HG03575 (cell line): ENCODE measurements at regions not wholly inside any gene's neighbourhood (a gene's known extent, or its start where the extent isn't known, plus 50 kb on each side); places are given as distances from the start of the nearest gene placed in this dataset.

Source experiments
- ATAC-seq: cut with Tn5 transposase; IDR thresholded peaks from one replicate; pipeline ENCODE4 v1.9.1; 2021; ENCODE audit not compliant: unreplicated experiment, insufficient number of reproducible peaks, low FRiP score; ENCODE audit errors: extremely low read depth

DNA sequence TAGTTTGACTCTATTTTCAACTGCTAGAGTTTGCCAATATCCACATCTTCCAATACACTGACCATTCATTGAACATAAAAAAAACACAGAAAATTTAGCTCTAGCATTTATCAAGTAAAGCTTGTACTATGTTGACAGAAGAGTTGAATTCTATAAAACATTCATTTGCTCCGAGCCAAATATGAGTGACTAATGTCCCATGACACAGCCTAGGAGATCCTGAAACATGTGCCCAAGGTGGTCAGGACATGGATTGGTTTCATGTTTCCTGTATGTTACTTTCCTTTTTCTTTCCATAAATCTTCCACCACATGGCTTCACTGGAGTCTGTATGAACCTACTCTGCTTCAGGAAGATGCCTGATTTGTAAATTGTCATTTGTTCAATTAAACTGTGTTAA lies 122.4 kb upstream of the PRDM9 start:
- ATAC-seq: no peak

DNA sequence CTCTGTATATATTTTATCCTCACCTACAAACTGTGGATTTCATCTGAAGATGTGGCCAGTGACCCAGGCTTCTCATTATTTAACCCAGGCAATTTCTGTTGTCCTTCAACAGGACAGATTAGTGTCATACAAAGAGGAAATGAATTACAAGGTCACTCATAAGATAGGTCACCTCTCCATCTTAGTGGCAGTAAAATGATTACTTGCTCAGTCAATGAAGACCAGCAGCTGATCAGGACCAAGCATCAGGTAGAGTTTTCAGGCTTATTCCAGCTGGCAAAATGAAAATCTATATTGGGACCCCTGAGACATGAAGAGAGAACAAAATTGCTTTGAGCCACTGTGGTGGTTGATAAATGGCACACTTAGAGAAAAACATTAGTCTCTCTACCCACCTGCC lies 135.2 kb upstream of the PRDM9 start:
- ATAC-seq: no peak

DNA sequence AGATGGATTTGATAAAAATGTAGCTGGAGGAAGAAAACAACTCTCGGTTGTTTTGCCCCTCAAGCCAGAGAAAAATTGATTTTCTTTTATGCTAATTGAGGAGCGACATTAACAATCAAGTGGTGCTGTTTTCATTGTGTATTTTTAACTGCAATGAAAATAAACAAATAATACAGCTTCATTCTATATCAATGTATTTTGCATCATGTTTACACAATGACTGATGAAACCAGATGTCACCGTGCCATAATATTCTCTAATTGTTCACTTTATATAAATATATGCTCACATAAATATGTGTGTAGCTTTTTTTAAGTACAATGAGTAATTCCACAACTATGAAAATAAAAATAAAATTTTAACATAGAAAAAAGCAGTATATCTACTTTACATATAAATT lies 139.0 kb upstream of the PRDM9 start:
- ATAC-seq: no peak

DNA sequence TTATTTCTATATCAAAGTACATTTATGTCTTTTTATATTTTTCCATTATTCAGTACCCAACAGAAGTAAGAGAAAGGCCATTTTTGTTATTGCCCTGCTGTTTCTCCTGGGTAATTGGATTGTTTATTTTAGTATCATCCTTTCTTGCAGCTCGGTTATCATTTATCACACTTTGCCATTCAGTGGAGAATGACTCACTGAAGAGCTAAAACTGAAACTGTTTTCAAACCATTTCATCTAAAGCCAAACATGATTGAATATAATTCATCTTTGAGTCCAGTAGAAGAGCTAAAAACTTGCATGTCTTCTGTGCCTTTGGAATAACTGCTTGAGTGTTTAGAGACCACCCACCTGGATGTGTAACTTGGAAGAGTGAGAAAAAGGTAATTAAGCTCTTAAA lies 139.5 kb upstream of the PRDM9 start:
- ATAC-seq: no peak

DNA sequence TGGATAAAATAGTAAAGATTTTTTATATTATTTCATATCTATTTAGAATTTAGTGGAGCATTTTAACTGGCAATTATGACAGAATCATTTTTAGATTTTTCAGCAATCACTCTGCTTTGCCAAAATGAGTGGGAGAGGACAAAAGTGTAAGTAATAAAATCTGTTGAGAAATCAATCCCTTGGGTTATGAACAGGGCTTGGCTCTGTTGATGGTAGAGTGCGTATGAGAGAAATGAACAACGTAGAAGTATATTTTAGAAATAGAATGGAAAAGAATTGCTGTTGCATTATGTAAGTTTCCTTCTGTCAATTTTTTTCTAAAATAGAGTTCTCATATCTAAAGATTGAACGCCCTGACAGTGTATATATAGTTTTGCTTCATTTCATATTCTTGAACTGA lies 154.1 kb upstream of the PRDM9 start:
- ATAC-seq: no peak

DNA sequence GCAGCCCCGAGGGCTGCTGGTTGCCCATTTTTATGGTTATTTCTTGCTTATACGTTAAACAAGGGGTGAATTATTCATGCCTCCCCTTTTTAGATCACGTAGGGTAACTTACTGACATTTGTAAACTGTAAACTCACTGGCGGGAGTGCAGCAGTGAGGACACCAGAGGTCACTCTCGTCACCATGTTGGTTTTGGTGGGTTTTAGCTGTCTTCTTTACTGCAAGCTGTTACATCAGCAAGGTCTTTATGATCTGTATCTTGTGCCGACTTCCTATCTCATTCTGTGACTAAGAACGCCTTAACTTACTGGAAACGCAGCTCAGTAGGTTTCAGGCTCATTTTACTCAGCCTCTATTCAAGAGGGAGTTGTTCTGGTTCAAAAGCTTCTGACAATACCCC lies 155.0 kb upstream of the PRDM9 start:
- no peak for ATAC-seq

DNA sequence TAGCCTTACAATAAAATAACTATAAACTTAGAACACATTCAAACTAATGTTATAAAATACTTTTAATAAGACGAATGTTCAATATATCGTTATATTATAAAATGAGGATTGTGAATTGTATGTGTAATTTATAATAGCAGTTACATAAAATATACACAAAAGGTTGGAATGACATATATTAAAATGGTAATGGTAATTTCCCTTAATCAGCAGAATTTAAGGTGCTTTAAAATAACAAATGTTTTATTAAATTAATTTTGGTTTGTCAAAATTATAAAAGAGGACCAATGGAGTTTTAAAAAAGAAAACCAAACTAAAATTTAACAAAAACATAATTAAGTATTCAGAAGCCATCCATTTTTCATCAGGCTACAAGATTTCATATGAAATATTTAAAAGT lies 164.3 kb upstream of the PRDM9 start:
- ATAC-seq: no peak

DNA sequence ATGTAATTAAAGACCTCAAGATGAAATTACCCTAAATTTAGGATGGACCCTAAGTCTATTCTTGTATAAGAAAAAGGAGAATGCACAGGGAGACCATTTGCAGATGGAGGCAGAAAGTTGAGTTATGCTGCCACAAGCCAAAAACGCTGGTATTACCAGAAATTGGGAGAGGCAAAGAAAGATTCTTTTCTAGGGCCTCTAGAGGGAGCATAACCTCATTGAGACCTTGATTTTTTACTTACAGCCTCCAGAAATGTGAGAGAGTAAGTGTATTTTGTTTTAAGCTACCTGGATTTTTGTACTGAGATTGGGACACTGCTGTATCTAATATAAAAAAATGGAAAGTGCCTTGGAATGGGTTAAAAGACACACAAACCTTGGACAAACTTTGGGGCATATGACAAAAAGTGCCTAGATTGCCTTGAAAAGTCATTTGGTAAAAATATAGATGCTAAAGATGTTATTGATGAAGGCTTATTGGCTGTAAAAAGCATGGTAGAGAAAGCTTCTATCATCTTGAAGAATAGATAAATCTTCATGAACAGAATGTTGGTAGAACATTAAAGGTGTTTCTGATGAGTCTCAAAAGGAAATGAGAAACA lies 174.7 kb upstream of the PRDM9 start:
- no peak for ATAC-seq

DNA sequence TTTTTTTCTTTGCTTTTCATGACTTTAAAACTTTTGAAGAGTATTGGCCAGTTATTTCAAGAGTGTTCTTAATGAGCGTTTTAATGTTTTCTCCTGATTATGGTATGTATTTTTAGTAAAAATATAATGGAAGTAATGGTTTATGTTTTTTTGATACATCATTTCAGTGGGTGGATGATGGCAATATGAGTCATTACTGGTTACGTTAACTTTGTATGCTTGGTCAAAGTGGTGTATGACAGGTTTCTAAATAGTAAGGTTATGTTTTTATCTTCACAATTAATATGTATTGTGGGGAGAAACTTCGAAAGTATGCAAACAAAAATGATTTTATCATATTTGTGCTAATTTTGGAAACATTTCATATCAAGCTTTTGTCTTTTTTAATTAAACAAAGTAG lies 176.7 kb upstream of the PRDM9 start:
- no peak for ATAC-seq

DNA sequence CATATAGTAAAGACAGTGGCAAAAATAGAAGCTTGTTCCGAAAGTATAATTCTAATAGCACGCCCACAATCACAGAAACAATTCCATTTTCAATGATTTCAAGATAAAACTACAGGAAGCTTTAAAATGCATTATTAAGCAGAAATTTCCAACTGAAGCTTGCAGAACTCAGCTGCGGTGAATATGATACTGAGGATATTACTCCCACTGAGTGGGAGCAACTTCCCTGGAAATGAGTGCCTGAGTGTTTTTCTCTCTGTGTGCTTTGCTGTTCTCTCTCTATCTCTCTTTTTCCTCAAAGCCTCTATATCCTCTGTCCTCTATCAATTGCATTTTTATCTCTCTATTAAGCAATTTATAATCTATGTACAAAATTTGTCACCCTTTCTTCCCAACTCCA lies 187.5 kb upstream of the PRDM9 start:
- ATAC-seq: no peak

DNA sequence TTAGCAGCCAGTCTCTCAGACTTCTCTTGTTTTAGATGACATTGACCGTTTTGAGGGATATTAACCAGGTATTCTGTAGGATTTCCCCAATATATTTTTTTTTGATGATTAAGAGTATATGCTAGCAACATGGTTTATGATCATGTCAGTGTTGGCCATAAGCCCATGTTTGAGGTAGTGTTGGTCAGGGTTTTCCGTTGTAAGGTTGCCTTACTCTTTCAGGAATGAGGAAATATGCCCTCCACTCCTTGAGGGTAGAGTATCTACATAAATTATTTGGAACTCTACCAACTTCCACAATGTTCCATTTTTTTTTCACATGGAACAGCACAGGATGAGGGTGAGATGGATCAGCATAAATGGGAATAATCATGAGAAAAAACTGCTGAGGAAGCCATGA lies 188.4 kb upstream of the PRDM9 start:
- no peak for ATAC-seq

DNA sequence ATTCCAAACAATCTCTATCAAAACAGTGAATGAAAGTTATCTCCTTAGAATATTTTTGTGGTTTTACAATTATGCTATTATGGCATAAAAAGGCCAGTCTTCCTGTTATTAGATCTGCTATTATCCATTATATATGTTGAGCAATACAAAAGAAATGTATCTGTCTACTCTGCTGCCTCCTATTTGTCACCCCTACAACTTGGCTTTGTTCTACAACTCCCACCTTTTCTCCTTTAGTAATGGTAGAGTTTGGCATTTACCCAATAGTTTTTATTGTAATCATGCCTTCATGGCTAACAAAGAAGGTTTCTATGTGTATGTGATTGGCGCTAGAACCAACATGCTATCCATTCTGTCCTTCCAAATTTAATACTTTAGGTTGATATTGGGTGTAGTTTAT lies 189.2 kb upstream of the PRDM9 start:
- no peak for ATAC-seq

DNA sequence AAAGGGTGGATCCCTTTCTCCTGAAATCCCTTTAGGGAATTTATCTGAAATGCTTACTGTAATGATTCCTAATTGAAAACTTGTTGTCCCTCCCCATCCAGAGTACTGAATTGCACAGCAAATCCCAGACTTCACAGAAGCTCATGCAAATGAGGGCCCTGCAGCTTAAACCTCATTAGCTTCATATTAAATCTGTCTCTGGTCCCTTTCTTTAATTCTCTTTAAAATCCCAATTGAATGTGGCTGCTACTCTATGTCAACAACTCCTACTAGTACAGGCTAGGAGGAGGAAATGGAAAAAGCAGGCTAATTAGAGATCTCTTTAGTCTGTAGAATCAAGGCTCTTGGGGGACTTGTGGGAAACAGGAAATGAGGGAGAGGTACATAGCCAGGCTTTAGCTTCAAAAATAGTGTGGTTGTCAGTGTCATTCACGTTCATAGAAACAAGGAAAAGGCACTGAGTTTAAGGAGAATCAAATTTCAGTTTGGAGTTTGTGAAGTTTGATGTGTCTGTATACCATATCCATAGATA lies 191.3 kb upstream of the PRDM9 start:
- ATAC-seq: no peak

DNA sequence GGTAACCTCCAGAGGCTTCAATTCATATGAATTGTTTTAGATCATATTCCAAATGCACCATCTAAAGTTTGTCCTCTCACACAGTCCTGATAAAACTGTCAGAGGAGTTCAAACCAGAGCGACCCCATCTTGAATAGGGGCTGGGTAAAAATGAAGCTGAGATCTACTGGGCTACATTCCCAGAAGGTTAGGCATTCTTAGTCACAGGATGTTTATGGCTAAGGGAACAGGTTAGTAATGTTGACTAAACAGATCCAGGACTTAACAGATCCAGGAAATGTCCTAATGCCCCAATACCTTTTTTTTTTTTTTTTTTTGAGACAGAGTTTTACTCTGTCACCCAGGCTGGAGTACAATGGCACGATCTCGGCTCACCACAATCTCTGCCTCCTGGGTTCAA lies 192.6 kb upstream of the PRDM9 start:
- no peak for ATAC-seq

DNA sequence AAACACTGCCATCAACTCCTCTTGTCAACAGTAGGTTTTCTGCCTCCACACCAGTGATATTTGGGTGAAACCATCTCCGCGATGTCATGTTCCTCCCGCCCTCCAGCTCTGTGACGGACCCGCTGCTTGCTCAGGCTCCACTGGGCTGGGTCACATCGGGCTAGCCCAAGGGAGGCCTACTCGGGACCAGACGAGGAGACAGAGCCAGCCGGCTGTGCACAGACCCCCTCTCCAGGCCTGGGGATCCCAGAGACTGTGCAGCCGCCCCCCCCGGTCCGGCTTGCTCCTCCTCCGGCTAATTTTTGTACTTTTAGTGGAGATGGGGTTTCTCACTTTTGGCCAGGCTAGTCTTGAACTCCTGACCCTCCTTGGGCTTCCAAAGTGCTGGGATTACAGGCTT lies 202.4 kb upstream of the PRDM9 start:
- no peak for ATAC-seq

DNA sequence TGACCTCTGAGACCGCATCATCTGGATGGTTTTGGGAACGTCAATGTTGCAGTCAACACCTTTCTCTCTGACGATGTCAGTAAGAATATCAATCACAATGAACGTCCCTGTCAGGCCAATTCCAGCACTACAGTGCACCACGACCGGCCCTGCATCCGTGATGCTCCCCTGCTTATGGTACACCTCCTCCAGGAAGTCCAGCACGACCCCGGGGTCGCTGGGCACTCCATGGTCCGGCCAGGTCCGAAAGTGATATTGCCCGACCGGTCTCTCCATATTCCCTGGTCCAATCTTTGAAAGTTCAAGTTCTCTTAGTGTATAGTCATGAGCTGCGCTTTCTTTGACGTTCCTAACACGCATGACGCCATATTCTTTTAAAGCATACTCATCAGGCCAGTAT lies 203.6 kb upstream of the PRDM9 start:
- no peak for ATAC-seq

DNA sequence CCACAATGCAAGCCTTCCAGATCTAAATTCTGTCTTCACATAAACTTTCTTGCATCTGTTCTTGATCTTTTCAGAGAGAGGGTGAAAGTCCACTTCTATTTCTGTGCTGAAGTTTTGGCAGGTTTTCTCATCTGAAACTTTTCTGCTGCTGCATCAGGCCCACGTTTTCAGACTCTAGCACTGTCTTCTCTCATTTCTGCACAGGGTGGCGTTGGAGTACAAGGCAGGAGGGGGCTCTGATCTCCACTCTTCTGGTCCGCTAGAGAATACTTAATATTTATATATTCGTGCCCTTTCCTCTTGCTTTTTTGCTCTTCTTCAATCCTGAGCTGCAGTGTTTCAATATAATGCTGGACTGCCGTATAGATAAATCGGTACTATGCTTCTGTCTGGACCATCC lies 204.0 kb upstream of the PRDM9 start:
- no peak for ATAC-seq

DNA sequence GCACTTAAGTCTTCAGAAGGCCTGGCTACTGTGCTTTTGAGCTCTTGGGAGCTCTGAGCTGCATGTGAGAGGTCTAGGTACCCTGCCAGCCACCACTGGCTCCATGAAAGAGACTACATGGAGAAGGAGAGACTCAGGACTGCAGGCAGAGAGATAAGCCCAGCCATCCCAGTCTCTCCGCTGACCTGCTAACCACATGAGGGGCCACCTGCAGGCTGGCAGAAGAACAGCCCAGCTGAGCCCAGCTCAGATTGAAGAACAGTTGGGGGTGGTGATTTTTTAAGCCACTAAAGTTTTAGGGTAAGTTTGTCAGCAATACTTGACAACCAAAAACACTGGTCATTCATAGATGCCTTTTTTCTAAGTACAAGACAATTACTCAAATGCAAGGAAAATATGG lies 205.0 kb upstream of the PRDM9 start:
- ATAC-seq: no peak

DNA sequence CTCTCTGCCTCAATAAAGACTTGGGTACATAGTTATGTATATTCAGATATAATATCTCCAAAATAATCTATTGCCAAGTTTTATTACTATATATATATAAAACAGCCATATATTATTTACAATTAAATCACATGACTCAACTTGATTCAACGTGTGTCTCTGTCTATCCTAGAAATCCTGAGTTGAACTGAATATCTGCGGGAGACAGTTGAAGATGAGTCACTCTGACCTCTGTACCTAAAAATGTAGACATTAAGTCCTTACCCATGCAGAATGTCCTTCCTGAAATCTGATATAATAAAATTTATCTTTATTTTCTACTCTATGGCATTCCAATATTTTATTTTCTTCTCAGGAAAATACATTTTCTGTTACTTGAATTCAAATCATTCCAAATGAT lies 218.2 kb upstream of the PRDM9 start:
- ATAC-seq: no peak

DNA sequence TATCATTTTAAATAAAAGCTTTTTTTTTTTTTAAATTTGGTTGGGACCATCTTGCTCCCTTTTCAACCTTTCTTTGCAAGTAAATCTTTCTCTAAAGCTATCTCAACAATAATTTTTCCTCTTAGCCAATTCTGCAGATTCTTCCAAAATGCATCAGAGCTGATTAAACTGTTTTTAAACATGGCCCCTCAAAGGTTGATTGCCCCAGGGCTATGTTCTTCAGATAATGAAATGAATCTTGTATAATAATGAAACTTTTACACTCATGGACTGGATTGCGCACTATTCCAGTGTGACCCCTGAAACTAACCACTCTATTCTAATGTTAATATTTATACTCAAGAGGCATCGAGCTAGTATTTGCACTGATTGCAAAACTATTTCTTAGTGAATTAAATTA lies 222.8 kb upstream of the PRDM9 start:
- no peak for ATAC-seq

DNA sequence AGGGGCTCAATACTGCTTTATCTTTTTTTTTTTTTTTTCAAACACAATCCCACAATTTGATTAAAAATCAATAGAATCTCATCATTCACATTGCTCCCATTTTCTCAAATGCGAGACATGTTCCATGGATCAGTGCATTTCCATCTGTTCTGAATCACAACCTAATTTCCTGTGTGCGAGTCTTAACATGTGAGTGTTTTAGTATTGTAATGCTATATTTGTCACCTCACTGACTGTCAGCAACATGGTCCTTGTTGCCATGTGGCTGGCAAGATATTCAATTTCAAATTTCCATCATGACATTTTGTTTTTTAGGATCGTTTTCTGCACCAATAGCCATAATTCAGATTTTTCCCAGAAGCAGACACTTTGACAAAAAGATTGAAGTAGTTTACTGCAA lies 233.2 kb upstream of the PRDM9 start:
- ATAC-seq: no peak

DNA sequence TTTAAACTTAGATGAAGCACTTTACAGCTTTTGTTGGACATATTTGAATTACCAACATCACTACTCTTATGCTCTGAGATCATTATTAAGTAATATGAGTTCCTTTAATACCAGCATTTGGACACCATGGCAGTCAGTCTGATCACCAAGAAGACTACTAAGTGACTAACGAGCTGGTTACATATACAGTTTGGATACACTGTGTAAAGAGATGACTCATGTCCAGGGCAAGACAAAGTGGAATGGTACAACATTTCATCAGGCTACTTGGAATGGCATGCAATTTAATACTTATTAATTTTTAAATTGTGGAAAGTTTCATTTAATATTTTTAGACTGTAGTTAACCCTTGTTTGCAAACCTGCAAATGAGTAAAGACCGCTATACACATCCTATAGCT lies 237.4 kb upstream of the PRDM9 start:
- no peak for ATAC-seq
